ENCODE measurements at regions not wholly inside any gene's neighbourhood (a gene's known extent, or its start where the extent isn't known, plus 50 kb on each side); places are given as distances from the start of the nearest gene placed in this dataset.

- H3K4me1 ChIP-seq: peaks cover 18 to 44% (median 25%) of the 10 kb centered on the region in 4 donors
- peak in 1 of 2 donors; percentile 82 for DNase-seq
- no peaks in the 10 kb centered on the region for H3K9me3 ChIP-seq
- H3K27ac ChIP-seq: peak overlapping the region in 2 of 5 donors; percentile 7 to 48
- WGBS, 5 donors: 48 to 66% (median 55%) methylated on average over 33 of the region's 33 CpGs
- H3K27me3 ChIP-seq: peaks cover 0 to 6% (median 0%) of the 10 kb centered on the region in 3 donors
- intact Hi-C loops (cut with DNase I; ENCODE audit: low total_unique reads): no loop called here
- TF ChIP-seq POLR2AphosphoS5 (IDR thresholded peaks at IDR 0.05) (no peak), CTCF (IDR thresholded peaks at IDR 0.05) (no peak), EP300 (IDR thresholded peaks at IDR 0.05) (no peak)
- H3K4me3 ChIP-seq: peak overlapping the region in 2 of 4 donors; percentile 8 to 15
- H3K36me3 ChIP-seq: no peaks in the 10 kb centered on the region
These were observed 71.7 kb upstream of the HGFAC start for GRCh38 chr4:3369781-3370674.

- Histone ChIP-seq H3K9me3 (no peaks in the 10 kb centered on the region), H3K4me3 (no peak overlapping the region), H3K4me1 (peaks cover 18 to 44% (median 25%) of the 10 kb centered on the region in 4 donors), H3K27me3 (peaks cover 0 to 6% (median 0%) of the 10 kb centered on the region in 3 donors), H3K27ac (no peak overlapping the region), H3K36me3 (peaks cover 2 to 7% (median 5%) of the 10 kb centered on the region in 4 donors)
- DNase-seq: no peak
- intact Hi-C loops (cut with DNase I; ENCODE audit: low total_unique reads): no loop called here
- TF ChIP-seq EP300 (IDR thresholded peaks at IDR 0.05) (no peak), POLR2A (IDR thresholded peaks at IDR 0.05) (no peak), POLR2AphosphoS5 (IDR thresholded peaks at IDR 0.05) (no peak), CTCF (IDR thresholded peaks at IDR 0.05) (no peak)
- 52 to 68% (median 59%) methylated on average over 33 to 34 of the region's 34 CpGs for WGBS, 5 donors
These were observed 70.5 kb upstream of the HGFAC start for GRCh38 chr4:3371033-3372001.

- peaks cover 0 to 6% (median 0%) of the 10 kb centered on the region in 3 donors for H3K27me3 ChIP-seq
- H3K36me3 ChIP-seq: peaks cover 2 to 13% (median 7%) of the 10 kb centered on the region in 4 donors
- intact Hi-C loops (cut with DNase I; ENCODE audit: low total_unique reads): no loop called here
- H3K4me3 ChIP-seq: no peak overlapping the region
- WGBS, 5 donors: 83 to 89% (median 87%) methylated on average over 9 to 23 of the region's 23 CpGs
- H3K9me3 ChIP-seq: no peaks in the 10 kb centered on the region
- TF ChIP-seq POLR2A (IDR thresholded peaks at IDR 0.05): no peak
- no peak for DNase-seq
- H3K27ac ChIP-seq: no peak overlapping the region
- peaks cover 18 to 44% (median 25%) of the 10 kb centered on the region in 4 donors for H3K4me1 ChIP-seq
These were observed 69.4 kb upstream of the HGFAC start for GRCh38 chr4:3372264-3372932.

GRCh38 chr4:3372933-3373465, 68.8 kb upstream of the HGFAC start:
- intact Hi-C loops (cut with DNase I; ENCODE audit: low total_unique reads): no loop called here
- peak overlapping the region in 1 of 5 donors; percentile 34 for H3K27ac ChIP-seq
- H3K36me3 ChIP-seq: peaks cover 2 to 13% (median 7%) of the 10 kb centered on the region in 4 donors
- H3K4me1 ChIP-seq: peaks cover 18 to 44% (median 25%) of the 10 kb centered on the region in 4 donors
- H3K9me3 ChIP-seq: no peaks in the 10 kb centered on the region
- TF ChIP-seq POLR2AphosphoS5 (IDR thresholded peaks at IDR 0.05): no peak
- TF ChIP-seq CTCF (IDR thresholded peaks at IDR 0.05): no peak
- no peak for TF ChIP-seq POLR2A (IDR thresholded peaks at IDR 0.05)
- no peak for TF ChIP-seq EP300 (IDR thresholded peaks at IDR 0.05)
- H3K27me3 ChIP-seq: peaks cover 0 to 6% (median 0%) of the 10 kb centered on the region in 3 donors
- H3K4me3 ChIP-seq: no peak overlapping the region
- peak in 1 of 2 donors; percentile 38 for DNase-seq
- 80 to 89% (median 81%) methylated on average over 24 to 28 of the region's 28 CpGs for WGBS, 5 donors

Data from stomach (tissue), 8 donors.